Left lung (tissue), 4 donors: ENCODE measurements at regions not wholly inside any gene's neighbourhood (a gene's known extent, or its start where the extent isn't known, plus 50 kb on each side); places are given as distances from the start of the nearest gene placed in this dataset.

Source experiments
- ATAC-seq: fragments of 200-7000 bp; cut with Tn5 transposase; one replicate; pipeline ENCODE4 v1.9.1; 2020; ENCODE audit warnings: moderate library complexity
- DNase-seq, 4 donors: peaks; one replicate each; pipeline ENCODE4 v3.0.0-alpha.2; 2013 to 2020
- H3K27ac ChIP-seq, 2 donors: fragments of 200-600 bp; sonication (generic) in 1 of 2; one replicate each; pipeline versions ENCODE4 v1.5.0 to v1.8.0; 2020 to 2021
- H3K27me3 ChIP-seq, 2 donors: fragments of 200-600 bp; sonication (generic) in 1 of 2; one replicate each; pipeline versions ENCODE4 v1.5.0 to v1.8.0; 2020 to 2021
- H3K36me3 ChIP-seq, 2 donors: fragments of 200-600 bp; sonication (generic) in 1 of 2; one replicate each; pipeline versions ENCODE4 v1.5.0 to v1.8.0; 2020 to 2021
- H3K4me1 ChIP-seq, 2 donors: fragments of 200-600 bp; one replicate each; pipeline ENCODE4 v1.8.0; 2021
- H3K4me3 ChIP-seq, 2 donors: fragments of 200-600 bp; sonication (generic) in 1 of 2; one replicate each; pipeline versions ENCODE4 v1.5.0 to v1.8.0; 2020 to 2021; ENCODE audit warnings: mild to moderate bottlenecking in 1 of 2
- H3K9me3 ChIP-seq, 2 donors: fragments of 200-600 bp; sonication (generic) in 1 of 2; one replicate each; pipeline versions ENCODE4 v1.5.0 to v1.8.0; 2020 to 2021
- intact Hi-C, 2 donors: fragments of 100-400 bp; cut with DNase I; formaldehyde crosslinking; loops; one replicate each; pipeline versions ENCODE4 v1.11.2 to v1.14.2; 2022
- TF ChIP-seq, protein P1 (sequence below), 2 donors: fragments of 200-600 bp; sonication (generic) in 1 of 2; IDR thresholded peaks; one replicate each; pipeline versions ENCODE4 v1.5.0 to v1.8.0; 2021; ENCODE audit warnings: antibody characterized with exemption in 2 of 2
- donor health status: DM: no; HTN: yes; CAD: no.
- donor health status: DM: no; HTN: no; CAD: no.

GRCh38 chrX:15059474-15059873 lies 186.3 kb downstream of the MOSPD2 start:
- DNase-seq, result no peak
- H3K4me3 ChIP-seq, result no peak overlapping the region
- H3K27me3 ChIP-seq, result no peaks in the 10 kb centered on the region
- TF ChIP-seq, protein P1, sequence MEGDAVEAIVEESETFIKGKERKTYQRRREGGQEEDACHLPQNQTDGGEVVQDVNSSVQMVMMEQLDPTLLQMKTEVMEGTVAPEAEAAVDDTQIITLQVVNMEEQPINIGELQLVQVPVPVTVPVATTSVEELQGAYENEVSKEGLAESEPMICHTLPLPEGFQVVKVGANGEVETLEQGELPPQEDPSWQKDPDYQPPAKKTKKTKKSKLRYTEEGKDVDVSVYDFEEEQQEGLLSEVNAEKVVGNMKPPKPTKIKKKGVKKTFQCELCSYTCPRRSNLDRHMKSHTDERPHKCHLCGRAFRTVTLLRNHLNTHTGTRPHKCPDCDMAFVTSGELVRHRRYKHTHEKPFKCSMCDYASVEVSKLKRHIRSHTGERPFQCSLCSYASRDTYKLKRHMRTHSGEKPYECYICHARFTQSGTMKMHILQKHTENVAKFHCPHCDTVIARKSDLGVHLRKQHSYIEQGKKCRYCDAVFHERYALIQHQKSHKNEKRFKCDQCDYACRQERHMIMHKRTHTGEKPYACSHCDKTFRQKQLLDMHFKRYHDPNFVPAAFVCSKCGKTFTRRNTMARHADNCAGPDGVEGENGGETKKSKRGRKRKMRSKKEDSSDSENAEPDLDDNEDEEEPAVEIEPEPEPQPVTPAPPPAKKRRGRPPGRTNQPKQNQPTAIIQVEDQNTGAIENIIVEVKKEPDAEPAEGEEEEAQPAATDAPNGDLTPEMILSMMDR (IDR thresholded peaks at IDR 0.05), result no peak
- intact Hi-C loops, result no loop called here
- H3K4me1 ChIP-seq, result no peaks in the 10 kb centered on the region
- H3K27ac ChIP-seq, result no peak overlapping the region
- no peaks in the 10 kb centered on the region for H3K36me3 ChIP-seq
- no peaks in the 10 kb centered on the region for H3K9me3 ChIP-seq
- ATAC-seq, result no peak

DNA sequence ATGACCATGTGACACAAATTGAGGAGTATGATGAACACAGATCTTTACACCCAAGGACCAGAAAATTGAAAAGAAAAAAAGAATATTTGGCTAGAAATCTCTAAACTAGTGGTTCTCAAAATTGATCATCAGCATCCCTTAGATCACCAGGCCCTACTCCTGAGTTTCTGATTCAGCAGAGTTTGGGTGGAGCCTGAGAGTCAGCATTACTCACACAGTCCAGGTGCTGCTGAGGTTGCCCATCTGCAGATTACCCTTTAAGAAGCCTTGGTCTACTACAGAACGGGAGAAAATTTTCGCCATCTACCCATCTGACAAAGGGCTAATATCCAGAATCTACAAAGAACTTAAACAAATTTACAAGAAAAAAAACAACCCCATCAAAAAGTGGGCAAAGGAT lies 182.8 kb downstream of the MOSPD2 start:
- no peak for DNase-seq
- intact Hi-C loops, result no loop called here
- H3K27ac ChIP-seq, result no peak overlapping the region
- H3K4me1 ChIP-seq, result no peaks in the 10 kb centered on the region
- TF ChIP-seq, protein P1 (IDR thresholded peaks at IDR 0.05), result no peak
- no peak for ATAC-seq
- no peaks in the 10 kb centered on the region for H3K27me3 ChIP-seq
- H3K4me3 ChIP-seq, result no peak overlapping the region
- no peaks in the 10 kb centered on the region for H3K36me3 ChIP-seq
- no peaks in the 10 kb centered on the region for H3K9me3 ChIP-seq

DNA sequence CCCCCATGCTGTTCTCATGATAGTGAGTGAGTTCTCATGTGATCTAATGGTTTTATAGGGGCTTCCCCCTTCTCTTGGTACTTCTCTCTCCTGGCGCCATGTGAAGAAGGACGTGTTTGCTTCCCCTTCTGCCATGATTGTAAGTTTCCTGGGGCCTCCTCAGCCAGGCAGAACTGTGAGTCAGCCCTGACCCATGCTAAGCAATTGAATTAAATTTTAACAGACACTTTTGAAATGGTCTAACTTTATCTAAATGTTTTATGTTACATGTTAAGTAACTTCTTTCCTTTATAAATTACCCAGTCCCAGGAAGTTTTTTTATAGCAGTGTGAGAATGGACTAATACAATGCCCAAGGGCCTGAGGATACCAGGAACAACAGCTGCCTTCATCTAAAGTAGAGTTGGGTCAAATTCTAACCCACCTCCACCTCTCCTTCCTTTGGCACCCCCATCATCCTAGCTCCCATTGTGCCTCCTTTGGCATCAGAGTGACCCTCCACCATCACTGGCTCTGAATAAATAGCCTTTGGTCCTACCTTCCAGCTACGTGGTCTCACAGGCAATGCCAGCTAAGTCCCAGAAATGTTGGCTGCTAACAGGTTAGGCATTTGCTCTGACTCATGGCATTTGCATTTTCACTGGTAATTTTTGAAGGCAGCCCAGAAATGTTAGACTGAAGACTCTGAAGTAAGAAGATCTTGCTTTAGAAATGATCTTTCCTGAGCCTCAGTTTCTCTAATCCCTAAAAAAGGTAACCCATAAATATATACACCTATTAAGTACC lies 182.1 kb downstream of the MOSPD2 start:
- TF ChIP-seq, protein P1 (IDR thresholded peaks at IDR 0.05), result no peak
- Histone ChIP-seq H3K9me3 (no peaks in the 10 kb centered on the region), H3K27ac (no peak overlapping the region), H3K4me1 (no peaks in the 10 kb centered on the region), H3K27me3 (no peaks in the 10 kb centered on the region), H3K4me3 (no peak overlapping the region), H3K36me3 (no peaks in the 10 kb centered on the region)
- intact Hi-C loops, result no loop called here
- no peak for DNase-seq
- ATAC-seq, result no peak

GRCh38 chrX:15050395-15050794 lies 177.2 kb downstream of the MOSPD2 start:
- Histone ChIP-seq H3K36me3 (no peaks in the 10 kb centered on the region), H3K27ac (no peak overlapping the region), H3K27me3 (no peaks in the 10 kb centered on the region), H3K4me1 (no peaks in the 10 kb centered on the region), H3K9me3 (no peaks in the 10 kb centered on the region), H3K4me3 (no peak overlapping the region)
- ATAC-seq, result no peak
- intact Hi-C loops, result no loop called here
- no peak for DNase-seq
- TF ChIP-seq, protein P1 (IDR thresholded peaks at IDR 0.05), result no peak

- ATAC-seq (no peak), DNase-seq (no peak)
- Histone ChIP-seq H3K4me3 (no peak overlapping the region), H3K27me3 (peaks cover 0 to 3% of the 10 kb centered on the region in 2 donors), H3K27ac (no peak overlapping the region), H3K9me3 (no peaks in the 10 kb centered on the region), H3K36me3 (no peaks in the 10 kb centered on the region), H3K4me1 (no peaks in the 10 kb centered on the region)
- TF ChIP-seq, protein P1 (IDR thresholded peaks at IDR 0.05), result no peak
- intact Hi-C loops, result no loop called here
These were observed 170.3 kb downstream of the MOSPD2 start for GRCh38 chrX:15043538-15043937.
